AG04450 (cell line): ENCODE measurements at regions not wholly inside any gene's neighbourhood (a gene's known extent, or its start where the extent isn't known, plus 50 kb on each side); places are given as distances from the start of the nearest gene placed in this dataset.

Experiments
- CTCF ChIA-PET: fragments of 300-600, 350-600 bp; formaldehyde crosslinking; extraction: SDS; loops from one replicate; lab custom pipeline; 2022; ENCODE audit warnings: antibody characterized with exemption, inconsistent platforms; lab: Charles Lee
- POLR2A ChIA-PET: fragments of 350-600 bp; formaldehyde crosslinking; extraction: SDS; loops from one replicate; lab custom pipeline; 2021; ENCODE audit warnings: antibody characterized with exemption, inconsistent platforms; lab: Yijun Ruan, JAX
- DNase-seq: peaks from one replicate; pipeline ENCODE4 v3.0.0-alpha.2; 2011; ENCODE audit warnings: low read depth, low spot score
- H3K27ac ChIP-seq: one replicate; pipeline ENCODE4 v1.5.1; 2012; ENCODE audit warnings: low read depth, low read length, control low read depth
- H3K27me3 ChIP-seq: one replicate; pipeline ENCODE4 v1.6.0; 2012; ENCODE audit warnings: low read length; ENCODE audit not compliant: control insufficient read depth, insufficient read depth
- H3K4me3 ChIP-seq: 2 replicates; pipeline ENCODE4 v1.5.1; 2011; ENCODE audit warnings: mild to moderate bottlenecking, low read depth, low read length, control low read depth
- H3K9me3 ChIP-seq: 2 replicates; pipeline ENCODE4 v1.5.1; 2012; ENCODE audit warnings: low read length; ENCODE audit not compliant: control insufficient read depth, insufficient read depth
- TF ChIP-seq, protein P1 (sequence below): IDR thresholded peaks from 2 replicates; pipeline ENCODE4 v1.5.1; 2011; ENCODE audit warnings: low read depth, low read length, control low read depth, inconsistent platforms

DNA sequence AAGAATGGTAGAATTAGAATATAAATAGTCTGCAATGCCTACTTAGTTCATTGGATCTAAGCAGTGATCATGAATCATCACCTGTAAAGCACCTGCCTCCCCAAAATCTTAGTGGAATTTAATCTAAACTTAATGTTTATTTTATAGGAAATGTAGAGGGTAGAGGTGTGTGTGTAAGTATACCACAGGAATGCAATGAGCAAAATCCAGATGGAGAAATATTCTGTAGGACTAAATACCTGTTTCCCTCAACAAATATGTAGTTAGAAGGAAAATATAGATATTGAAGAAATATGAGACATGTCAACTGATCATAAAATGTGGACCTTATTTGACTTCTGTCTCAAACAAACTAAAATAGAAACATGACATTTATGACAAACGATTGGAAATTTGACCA, 839.2 kb upstream of the FBXO33 start:
- TF ChIP-seq, protein P1, sequence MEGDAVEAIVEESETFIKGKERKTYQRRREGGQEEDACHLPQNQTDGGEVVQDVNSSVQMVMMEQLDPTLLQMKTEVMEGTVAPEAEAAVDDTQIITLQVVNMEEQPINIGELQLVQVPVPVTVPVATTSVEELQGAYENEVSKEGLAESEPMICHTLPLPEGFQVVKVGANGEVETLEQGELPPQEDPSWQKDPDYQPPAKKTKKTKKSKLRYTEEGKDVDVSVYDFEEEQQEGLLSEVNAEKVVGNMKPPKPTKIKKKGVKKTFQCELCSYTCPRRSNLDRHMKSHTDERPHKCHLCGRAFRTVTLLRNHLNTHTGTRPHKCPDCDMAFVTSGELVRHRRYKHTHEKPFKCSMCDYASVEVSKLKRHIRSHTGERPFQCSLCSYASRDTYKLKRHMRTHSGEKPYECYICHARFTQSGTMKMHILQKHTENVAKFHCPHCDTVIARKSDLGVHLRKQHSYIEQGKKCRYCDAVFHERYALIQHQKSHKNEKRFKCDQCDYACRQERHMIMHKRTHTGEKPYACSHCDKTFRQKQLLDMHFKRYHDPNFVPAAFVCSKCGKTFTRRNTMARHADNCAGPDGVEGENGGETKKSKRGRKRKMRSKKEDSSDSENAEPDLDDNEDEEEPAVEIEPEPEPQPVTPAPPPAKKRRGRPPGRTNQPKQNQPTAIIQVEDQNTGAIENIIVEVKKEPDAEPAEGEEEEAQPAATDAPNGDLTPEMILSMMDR = no peak
- H3K27me3 ChIP-seq = no peaks in the 10 kb centered on the region
- POLR2A ChIA-PET = no interaction called here

DNA sequence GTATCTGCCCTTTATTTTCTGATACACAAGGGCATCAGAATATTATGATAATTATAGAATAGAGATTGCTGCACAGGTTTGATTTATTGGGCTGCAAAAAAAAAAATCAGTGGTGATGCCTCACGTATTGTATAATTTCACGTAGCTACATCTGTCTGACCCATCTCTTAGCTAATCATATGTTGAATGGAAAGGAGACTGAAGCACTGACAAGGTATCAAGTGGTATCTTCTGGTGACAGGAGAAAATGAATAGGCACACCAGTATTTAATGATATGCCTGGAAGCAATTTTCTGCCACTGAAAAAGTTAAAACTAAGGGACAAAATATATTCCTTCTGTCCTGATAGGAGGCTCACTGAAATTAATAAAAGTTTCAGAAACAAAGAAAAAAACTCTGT, 837.2 kb upstream of the FBXO33 start:
- CTCF ChIA-PET = no interaction called here
- H3K27ac ChIP-seq = no peak overlapping the region
- H3K9me3 ChIP-seq = peaks cover 2% of the 10 kb centered on the region; the same call in 1 of the 2 replicates
- TF ChIP-seq, protein P1 = no peak
- no peaks in the 10 kb centered on the region for H3K27me3 ChIP-seq
- POLR2A ChIA-PET = no interaction called here
- no peak overlapping the region for H3K4me3 ChIP-seq
- no peak for DNase-seq

More for the DNA sequence above, 839.2 kb upstream of the FBXO33 start:
- Histone ChIP-seq H3K9me3 (peaks cover 2% of the 10 kb centered on the region; the same call in 1 of the 2 replicates), H3K4me3 (no peak overlapping the region), H3K27ac (no peak overlapping the region)
- no peak for DNase-seq
- CTCF ChIA-PET = no interaction called here

DNA sequence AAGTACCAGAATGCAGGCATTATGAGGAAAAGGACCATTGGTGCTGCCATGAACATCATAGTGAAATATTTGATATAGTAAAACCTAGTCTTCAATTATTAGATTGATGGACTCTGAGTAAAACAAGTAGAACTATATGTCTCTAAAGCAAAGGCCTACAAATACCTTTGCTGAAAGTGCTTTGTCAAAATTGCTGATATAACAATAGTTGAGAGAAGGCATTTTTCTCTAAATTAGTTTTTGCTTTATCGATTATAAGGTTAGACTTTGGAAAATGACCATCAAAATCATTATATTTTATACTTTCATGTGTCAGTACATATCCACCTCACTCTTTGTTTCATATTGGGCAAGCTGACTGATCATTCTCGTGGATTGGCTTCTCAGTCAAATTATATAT, 836.0 kb upstream of the FBXO33 start:
- POLR2A ChIA-PET = no interaction called here
- Histone ChIP-seq H3K27me3 (no peaks in the 10 kb centered on the region), H3K9me3 (peaks cover 3% of the 10 kb centered on the region; the same call in 1 of the 2 replicates), H3K27ac (no peak overlapping the region), H3K4me3 (no peak overlapping the region)
- TF ChIP-seq, protein P1 = no peak
- CTCF ChIA-PET = no interaction called here
- DNase-seq = no peak

DNA sequence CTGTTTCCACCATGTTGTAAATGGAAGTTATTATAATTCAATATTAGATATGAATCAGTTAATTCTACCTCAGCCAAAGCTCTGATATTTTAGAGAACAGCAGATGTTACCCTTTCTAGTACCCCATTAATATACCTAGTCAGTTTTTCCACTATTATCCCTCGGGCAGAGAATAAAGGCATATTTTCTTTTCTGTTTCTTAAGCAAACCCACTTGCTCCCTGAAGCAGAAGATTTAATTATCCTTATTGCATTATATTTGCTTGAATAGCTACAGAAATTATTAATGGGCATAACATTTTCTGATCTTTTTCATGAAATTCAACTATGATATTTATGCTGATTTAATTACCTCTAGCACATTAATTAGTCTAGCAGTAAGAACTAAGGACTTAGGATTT, 832.9 kb upstream of the FBXO33 start:
- POLR2A ChIA-PET = no interaction called here
- Histone ChIP-seq H3K27ac (no peak overlapping the region), H3K27me3 (no peaks in the 10 kb centered on the region), H3K9me3 (peaks cover 4% of the 10 kb centered on the region; the same call in 1 of the 2 replicates), H3K4me3 (no peak overlapping the region)
- CTCF ChIA-PET = no interaction called here
- no peak for DNase-seq
- TF ChIP-seq, protein P1 = no peak

DNA sequence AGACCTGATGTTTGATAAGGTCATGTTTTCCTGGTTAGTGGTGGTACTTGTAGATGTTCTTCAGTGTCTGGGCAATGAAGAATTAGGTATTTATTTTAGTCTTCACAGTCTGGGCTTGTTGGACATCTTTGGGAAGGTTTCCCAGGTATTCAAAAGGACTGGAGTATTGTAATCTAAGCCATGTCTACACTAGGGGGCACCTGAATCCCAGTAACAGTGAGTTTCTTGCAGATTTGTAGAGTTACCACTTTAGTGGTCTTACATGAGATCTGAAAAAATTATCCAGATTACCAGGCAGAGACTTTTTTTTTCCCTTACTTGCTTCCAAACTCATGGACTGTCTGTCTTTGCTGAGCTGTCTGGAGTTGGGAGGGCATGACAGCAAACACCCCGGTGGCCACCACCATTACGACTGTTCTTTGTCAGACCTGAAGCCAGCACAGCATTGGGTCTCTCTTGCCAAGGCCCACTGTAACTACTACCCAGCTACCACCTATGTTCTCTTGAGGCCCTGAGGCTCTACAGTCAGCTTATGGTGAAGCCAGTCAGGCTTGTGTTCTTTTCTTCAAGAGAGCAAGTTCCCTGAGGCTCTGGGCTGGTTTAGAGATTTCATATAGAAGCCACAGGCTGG, 820.7 kb upstream of the FBXO33 start:
- Histone ChIP-seq H3K4me3 (no peak overlapping the region), H3K27ac (no peak overlapping the region), H3K9me3 (peaks cover 12% of the 10 kb centered on the region; the same call in 1 of the 2 replicates), H3K27me3 (no peaks in the 10 kb centered on the region)
- ChIA-PET POLR2A (no interaction called here), CTCF (no interaction called here)
- DNase-seq = no peak
- TF ChIP-seq, protein P1 = no peak
